A673 (cell line): ENCODE measurements at regions not wholly inside any gene's neighbourhood (a gene's known extent, or its start where the extent isn't known, plus 50 kb on each side); places are given as distances from the start of the nearest gene placed in this dataset.

Source experiments
- BruUV-seq: library from RNA; stranded (reverse); fragments of 400-500 nt; replicated peaks from 2 replicates; lab custom pipeline; 2021; lab: Mats Ljungman, UMichigan
- CTCF ChIA-PET: fragments of 300-600 bp; sonication (Branson Sonifier 250); formaldehyde crosslinking; loops from one replicate; lab custom pipeline; 2022; ENCODE audit warnings: antibody characterized with exemption; lab: Charles Lee
- POLR2A ChIA-PET: fragments of 300-600 bp; sonication (Branson Sonifier 250); formaldehyde crosslinking; loops from one replicate; lab custom pipeline; 2022; ENCODE audit warnings: antibody characterized with exemption; ENCODE audit not compliant: low non-redundant PET; lab: Charles Lee
- DNase-seq: peaks from one replicate; pipeline ENCODE4 v3.0.0-alpha.2; 2015; ENCODE audit warnings: low spot score
- H3K27ac ChIP-seq: fragments of 200-600 bp; sonication (generic); 2 replicates; pipeline ENCODE4 v1.5.1; 2016; ENCODE audit warnings: mixed run types, low read depth, mild to moderate bottlenecking, mixed read lengths, antibody characterized with exemption, low read length; ENCODE audit not compliant: poor library complexity, severe bottlenecking
- H3K27me3 ChIP-seq: fragments of 200-600 bp; sonication (generic); replicated peaks from 2 replicates; pipeline ENCODE4 v1.6.1; 2017; ENCODE audit warnings: mixed run types, low read depth, mild to moderate bottlenecking, mixed read lengths, antibody characterized with exemption, low read length; ENCODE audit not compliant: insufficient read depth, poor library complexity
- H3K36me3 ChIP-seq: fragments of 200-600 bp; sonication (generic); 2 replicates; pipeline ENCODE4 v1.6.1; 2016; ENCODE audit warnings: mixed run types, mild to moderate bottlenecking, mixed read lengths, antibody characterized with exemption, low read length; ENCODE audit not compliant: insufficient read depth, poor library complexity, severe bottlenecking
- H3K4me1 ChIP-seq: fragments of 200-600 bp; sonication (generic); 2 replicates; pipeline ENCODE4 v1.6.1; 2017; ENCODE audit warnings: mixed run types, mild to moderate bottlenecking, mixed read lengths, antibody characterized with exemption, low read length; ENCODE audit not compliant: insufficient read depth, poor library complexity, severe bottlenecking
- H3K4me3 ChIP-seq: fragments of 200-600 bp; sonication (generic); 2 replicates; pipeline ENCODE4 v1.5.1; 2016; ENCODE audit warnings: low read depth, mixed run types, mild to moderate bottlenecking, mixed read lengths, low read length; ENCODE audit not compliant: poor library complexity, severe bottlenecking
- H3K9me3 ChIP-seq: fragments of 200-600 bp; sonication (generic); 2 replicates; pipeline ENCODE4 v1.6.1; 2016; ENCODE audit warnings: mixed run types, low read depth, mild to moderate bottlenecking, mixed read lengths, antibody characterized with exemption, low read length; ENCODE audit not compliant: poor library complexity, severe bottlenecking
- CTCF ChIP-seq: fragments of 300-800, 200-600 bp; sonication (generic); conservative IDR thresholded peaks from 2 replicates; pipeline ENCODE4 v1.5.1; 2017; ENCODE audit warnings: low read depth, mild to moderate bottlenecking, antibody characterized with exemption, low read length, moderate library complexity, mixed read lengths
- EZH2 ChIP-seq: fragments of 200-600 bp; sonication (generic); IDR thresholded peaks from 2 replicates; pipeline ENCODE4 v1.6.1; 2017; ENCODE audit warnings: borderline replicate concordance, low read depth, mild to moderate bottlenecking, mixed read lengths, antibody characterized with exemption, low read length; ENCODE audit not compliant: poor library complexity, severe bottlenecking
- intact Hi-C: fragments of 100-400 bp; cut with micrococcal nuclease; formaldehyde crosslinking; loops from one replicate; pipeline ENCODE4 v1.10.0; 2022; ENCODE audit not compliant: unreplicated experiment

GRCh38 chr2:239729681-239730566 lies 295.2 kb downstream of the NDUFA10 start:
- no peak for DNase-seq
- no peaks in the 10 kb centered on the region for H3K4me1 ChIP-seq
- no TSS peak for BruUV-seq
- H3K27ac ChIP-seq = no peak overlapping the region
- H3K27me3 ChIP-seq = peaks cover 8% of the 10 kb centered on the region
- POLR2A ChIA-PET = no interaction called here
- CTCF ChIA-PET = no interaction called here
- H3K36me3 ChIP-seq = no peaks in the 10 kb centered on the region
- H3K9me3 ChIP-seq = no peaks in the 10 kb centered on the region
- TF ChIP-seq CTCF (no peak), EZH2 (no peak)
- intact Hi-C loops = no loop called here
- no peak overlapping the region for H3K4me3 ChIP-seq

- H3K27ac ChIP-seq = no peak overlapping the region
- CTCF ChIA-PET = no interaction called here
Observed at GRCh38 chr2:239729151-239729550, 296.0 kb downstream of the NDUFA10 start.

GRCh38 chr2:239728751-239729150 lies 296.4 kb downstream of the NDUFA10 start:
- Histone ChIP-seq H3K27me3 (peaks cover 8% of the 10 kb centered on the region), H3K4me1 (no peaks in the 10 kb centered on the region), H3K4me3 (no peak overlapping the region), H3K9me3 (no peaks in the 10 kb centered on the region), H3K36me3 (no peaks in the 10 kb centered on the region), H3K27ac (no peak overlapping the region)
- DNase-seq = no peak
- POLR2A ChIA-PET = no interaction called here
- no peak for TF ChIP-seq EZH2
- no peak for TF ChIP-seq CTCF
- no TSS peak for BruUV-seq
- intact Hi-C loops = no loop called here
- CTCF ChIA-PET = no interaction called here

More at GRCh38 chr2:239729151-239729550, 296.0 kb downstream of the NDUFA10 start:
- no TSS peak for BruUV-seq
- H3K9me3 ChIP-seq = no peaks in the 10 kb centered on the region
- no peaks in the 10 kb centered on the region for H3K4me1 ChIP-seq
- POLR2A ChIA-PET = no interaction called here
- no peak for TF ChIP-seq CTCF
- no peak for TF ChIP-seq EZH2
- peaks cover 8% of the 10 kb centered on the region for H3K27me3 ChIP-seq
- H3K4me3 ChIP-seq = no peak overlapping the region
- no peak for DNase-seq
- H3K36me3 ChIP-seq = no peaks in the 10 kb centered on the region
- intact Hi-C loops = no loop called here
